ENCODE measurements at regions not wholly inside any gene's neighbourhood (a gene's known extent, or its start where the extent isn't known, plus 50 kb on each side); places are given as distances from the start of the nearest gene placed in this dataset.

GRCh38 chr18:4994710-4995109, 202.3 kb downstream of the AKAIN1 start:
- peaks cover 3% of the 10 kb centered on the region for H3K27me3 Mint-ChIP-seq
- peaks cover 9% of the 10 kb centered on the region for H3K9me3 Mint-ChIP-seq
- intact Hi-C loops (cut with micrococcal nuclease), result no loop called here
- no peak overlapping the region for H3K27ac Mint-ChIP-seq
- DNase-seq (no peak), ATAC-seq (no peak)
- CTCF ChIA-PET, result no interaction called here
- no peaks in the 10 kb centered on the region for H3K36me3 Mint-ChIP-seq (ENCODE audit: low read depth)
- H3K4me1 Mint-ChIP-seq (ENCODE audit: low read depth), result no peaks in the 10 kb centered on the region
- no peak for TF ChIP-seq CTCF (IDR thresholded peaks at IDR 0.05)
- POLR2A ChIA-PET, result no interaction called here
- H3K4me3 Mint-ChIP-seq, result no peak overlapping the region

DNA sequence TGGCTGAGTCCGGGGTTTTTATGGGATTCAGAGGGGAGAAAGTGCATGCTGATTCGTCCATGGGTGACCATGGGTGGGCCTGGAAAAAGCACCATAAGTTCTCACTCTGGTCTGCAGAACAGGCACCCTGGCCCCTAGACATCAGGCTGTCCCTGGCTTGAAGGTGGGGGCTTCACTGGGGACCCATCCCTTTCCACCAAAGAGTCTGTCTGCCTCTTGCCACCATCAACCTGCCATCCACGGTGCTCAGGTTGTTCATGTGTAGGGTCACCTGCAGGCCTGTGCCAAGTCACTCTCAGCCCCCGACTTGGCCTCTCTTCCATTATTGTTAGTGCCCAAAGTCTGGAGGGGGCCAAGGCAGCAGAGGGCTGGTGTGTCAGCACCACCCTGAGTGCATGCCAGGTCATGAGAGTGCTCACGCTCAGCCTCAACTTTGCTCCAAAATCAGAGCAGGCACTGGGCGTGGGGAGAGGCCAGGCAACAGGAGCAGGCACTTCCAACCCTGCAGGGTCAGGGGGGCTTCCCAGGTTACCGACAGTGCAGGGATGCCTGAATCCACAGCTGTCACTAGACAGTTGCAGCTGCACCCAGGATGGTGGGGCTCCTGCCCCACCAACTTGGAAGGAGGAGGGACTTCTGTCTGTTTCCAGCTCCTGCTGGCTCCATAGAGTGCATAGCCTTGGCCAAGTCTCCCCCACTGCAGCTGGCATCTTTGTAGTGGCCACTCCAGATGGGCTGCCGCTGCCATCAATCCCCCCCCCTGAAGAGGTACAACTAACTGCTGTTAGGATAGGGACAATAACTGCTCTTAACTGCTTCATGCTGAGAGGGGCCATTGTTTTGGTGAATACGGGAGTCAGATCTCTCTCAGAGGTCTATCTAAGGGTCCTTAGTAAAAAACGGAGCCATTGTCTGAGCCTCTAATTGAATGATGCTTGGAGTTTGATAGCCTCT, 209.3 kb downstream of the AKAIN1 start:
- no peaks in the 10 kb centered on the region for H3K36me3 Mint-ChIP-seq (ENCODE audit: low read depth)
- intact Hi-C loops (cut with micrococcal nuclease), result no loop called here
- H3K9me3 Mint-ChIP-seq, result peaks cover 11% of the 10 kb centered on the region
- H3K27ac Mint-ChIP-seq, result no peak overlapping the region
- no peak for DNase-seq
- no peak for TF ChIP-seq CTCF (IDR thresholded peaks at IDR 0.05)
- H3K4me1 Mint-ChIP-seq (ENCODE audit: low read depth), result no peaks in the 10 kb centered on the region
- CTCF ChIA-PET, result no interaction called here
- H3K27me3 Mint-ChIP-seq, result no peaks in the 10 kb centered on the region
- POLR2A ChIA-PET, result no interaction called here
- H3K4me3 Mint-ChIP-seq, result no peak overlapping the region
- no peak for ATAC-seq

DNA sequence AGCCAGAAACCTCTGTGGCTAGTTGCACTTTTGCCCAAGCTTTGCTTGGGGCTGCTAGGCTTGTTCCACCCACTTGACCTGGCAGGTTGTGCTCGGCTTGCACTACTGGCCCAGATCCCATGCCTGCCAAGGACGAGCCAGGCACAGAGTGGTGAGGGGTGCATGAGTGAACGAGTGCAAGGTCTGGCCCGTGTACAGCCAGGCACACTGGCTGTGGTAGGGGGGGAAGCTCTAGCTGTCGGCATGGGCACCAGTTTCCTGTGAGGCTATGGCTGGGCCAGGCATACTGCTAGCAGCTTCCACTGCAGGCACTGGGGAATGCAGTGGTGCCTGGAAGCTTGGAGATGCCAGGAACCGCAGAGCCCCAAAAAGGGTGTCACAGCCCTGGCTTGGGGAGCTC, 210.4 kb downstream of the AKAIN1 start:
- H3K36me3 Mint-ChIP-seq (ENCODE audit: low read depth), result no peaks in the 10 kb centered on the region
- H3K9me3 Mint-ChIP-seq, result peaks cover 9% of the 10 kb centered on the region
- ATAC-seq (no peak), DNase-seq (no peak)
- no peak overlapping the region for H3K27ac Mint-ChIP-seq
- H3K4me1 Mint-ChIP-seq (ENCODE audit: low read depth), result no peaks in the 10 kb centered on the region
- no peak for TF ChIP-seq CTCF (IDR thresholded peaks at IDR 0.05)
- intact Hi-C loops (cut with micrococcal nuclease), result no loop called here
- H3K4me3 Mint-ChIP-seq, result no peak overlapping the region
- ChIA-PET CTCF (no interaction called here), POLR2A (no interaction called here)
- no peaks in the 10 kb centered on the region for H3K27me3 Mint-ChIP-seq

- ChIA-PET POLR2A (no interaction called here), CTCF (no interaction called here)
- ATAC-seq, result no peak
- Mint-ChIP-seq H3K27ac (no peak overlapping the region), H3K36me3 (ENCODE audit: low read depth) (no peaks in the 10 kb centered on the region), H3K27me3 (no peaks in the 10 kb centered on the region), H3K4me3 (no peak overlapping the region), H3K4me1 (ENCODE audit: low read depth) (no peaks in the 10 kb centered on the region), H3K9me3 (peaks cover 9% of the 10 kb centered on the region)
- TF ChIP-seq CTCF (IDR thresholded peaks at IDR 0.05), result no peak
- DNase-seq, result no peak
- intact Hi-C loops (cut with micrococcal nuclease), result no loop called here
Observed at GRCh38 chr18:4986066-4986465, 211.0 kb downstream of the AKAIN1 start.

DNA sequence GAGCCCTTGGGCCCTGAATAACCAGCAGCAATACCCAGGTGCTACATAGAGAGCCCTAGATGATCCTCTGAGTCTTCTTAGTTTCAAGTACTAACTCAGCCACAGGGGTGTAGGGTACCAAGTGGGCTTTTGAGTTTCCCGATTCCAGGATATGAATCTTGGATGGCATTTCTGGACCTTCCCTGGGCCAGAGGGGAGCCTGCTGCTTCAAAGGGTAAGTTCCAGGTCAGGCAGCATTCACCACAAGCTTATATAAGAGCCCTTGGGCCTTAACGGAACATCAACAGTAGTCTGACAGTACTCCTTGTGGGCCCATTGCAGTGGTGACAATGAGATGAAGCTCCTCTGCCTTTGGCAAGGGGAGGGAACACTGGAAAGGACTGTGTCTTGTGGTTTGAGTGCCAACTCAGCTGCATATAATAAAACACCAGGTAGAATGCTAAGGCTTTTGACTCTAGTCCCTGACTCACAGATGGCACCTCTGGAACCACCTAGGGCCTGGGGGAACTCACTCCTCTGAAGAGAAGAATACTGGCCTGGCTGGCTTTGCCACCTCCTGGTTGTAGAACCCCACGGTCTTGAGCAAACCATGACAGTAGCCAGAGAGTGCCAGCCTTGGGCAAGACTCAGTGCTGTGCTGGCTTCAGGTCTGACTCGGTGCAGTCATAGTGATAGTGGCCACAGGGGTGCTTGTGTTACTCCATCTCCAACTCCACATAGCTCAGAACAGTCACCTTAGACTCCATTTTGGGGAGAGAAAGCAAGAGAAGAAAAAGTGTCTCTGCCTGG, 235.7 kb downstream of the AKAIN1 start:
- DNase-seq (no peak), ATAC-seq (no peak)
- ChIA-PET POLR2A (no interaction called here), CTCF (interaction anchor here (0.6 kb wide), 1 partner anchor 88 kb away, joined by 3 read pairs; no protein-coding TSS in a partner anchor)
- Mint-ChIP-seq H3K36me3 (ENCODE audit: low read depth) (no peaks in the 10 kb centered on the region), H3K27ac (no peak overlapping the region), H3K9me3 (peaks cover 11% of the 10 kb centered on the region), H3K4me1 (ENCODE audit: low read depth) (no peaks in the 10 kb centered on the region), H3K27me3 (no peaks in the 10 kb centered on the region), H3K4me3 (no peak overlapping the region)
- intact Hi-C loops (cut with micrococcal nuclease), result no loop called here
- no peak for TF ChIP-seq CTCF (IDR thresholded peaks at IDR 0.05)

Measured in activated CD8-positive, alpha-beta T cell treated with anti-CD3 and anti-CD28 coated beads for 36 hours (primary cell).